Neural progenitor cell (in vitro differentiated cells): ENCODE measurements at regions not wholly inside any gene's neighbourhood (a gene's known extent, or its start where the extent isn't known, plus 50 kb on each side); places are given as distances from the start of the nearest gene placed in this dataset.
"Not testable (repeated sequence)": the region's sequence is repeated elsewhere in the genome, so short reads cannot be mapped to it uniquely, and the experiment has no call there.

Experiments used
- CTCF ChIP-seq: fragments of 200-600 bp; sonication (generic); IDR thresholded peaks from 2 replicates; pipeline ENCODE4 v1.5.1; 2017; ENCODE audit warnings: antibody characterized with exemption, mild to moderate bottlenecking
- EZH2 ChIP-seq: fragments of 200-600 bp; sonication (generic); IDR thresholded peaks from 2 replicates; pipeline ENCODE4 v1.6.1; 2017; ENCODE audit warnings: antibody characterized with exemption, mild to moderate bottlenecking, moderate library complexity

- not testable (repeated sequence) for TF ChIP-seq CTCF, EZH2
Measured at GRCh38 chrX:115881170-115881569, 289.4 kb upstream of the AGTR2 start.
